ENCODE measurements at regions not wholly inside any gene's neighbourhood (a gene's known extent, or its start where the extent isn't known, plus 50 kb on each side); places are given as distances from the start of the nearest gene placed in this dataset.

DNA sequence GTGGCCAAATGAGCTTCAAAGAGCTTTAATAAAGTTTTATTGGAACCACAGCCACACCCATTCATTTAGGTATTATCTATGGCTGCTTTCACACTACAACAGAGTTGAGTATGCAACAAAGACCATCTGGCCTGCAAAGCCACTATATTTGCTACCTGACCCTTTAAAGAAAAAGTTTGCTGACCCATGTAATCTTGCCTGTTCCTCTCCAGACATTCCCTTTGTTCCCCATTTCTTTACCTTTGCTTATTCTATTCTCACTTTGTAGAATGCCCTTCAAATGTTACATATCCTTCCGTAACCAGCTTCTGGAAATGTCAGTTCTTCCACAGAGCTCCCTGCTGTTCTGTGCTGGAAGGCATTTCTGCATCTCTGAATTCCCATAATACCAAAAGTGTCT, 320.2 kb downstream of the TLE1 start:
- TF ChIP-seq, protein P1, sequence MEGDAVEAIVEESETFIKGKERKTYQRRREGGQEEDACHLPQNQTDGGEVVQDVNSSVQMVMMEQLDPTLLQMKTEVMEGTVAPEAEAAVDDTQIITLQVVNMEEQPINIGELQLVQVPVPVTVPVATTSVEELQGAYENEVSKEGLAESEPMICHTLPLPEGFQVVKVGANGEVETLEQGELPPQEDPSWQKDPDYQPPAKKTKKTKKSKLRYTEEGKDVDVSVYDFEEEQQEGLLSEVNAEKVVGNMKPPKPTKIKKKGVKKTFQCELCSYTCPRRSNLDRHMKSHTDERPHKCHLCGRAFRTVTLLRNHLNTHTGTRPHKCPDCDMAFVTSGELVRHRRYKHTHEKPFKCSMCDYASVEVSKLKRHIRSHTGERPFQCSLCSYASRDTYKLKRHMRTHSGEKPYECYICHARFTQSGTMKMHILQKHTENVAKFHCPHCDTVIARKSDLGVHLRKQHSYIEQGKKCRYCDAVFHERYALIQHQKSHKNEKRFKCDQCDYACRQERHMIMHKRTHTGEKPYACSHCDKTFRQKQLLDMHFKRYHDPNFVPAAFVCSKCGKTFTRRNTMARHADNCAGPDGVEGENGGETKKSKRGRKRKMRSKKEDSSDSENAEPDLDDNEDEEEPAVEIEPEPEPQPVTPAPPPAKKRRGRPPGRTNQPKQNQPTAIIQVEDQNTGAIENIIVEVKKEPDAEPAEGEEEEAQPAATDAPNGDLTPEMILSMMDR (IDR thresholded peaks at IDR 0.05) = no peak
- TF ChIP-seq POLR2A (IDR thresholded peaks at IDR 0.05) (no peak), POLR2AphosphoS5 (IDR thresholded peaks at IDR 0.05) (no peak)

Measured in upper lobe of left lung (tissue), 4 donors.